Neural cell (in vitro differentiated cells): ENCODE measurements at regions not wholly inside any gene's neighbourhood (a gene's known extent, or its start where the extent isn't known, plus 50 kb on each side); places are given as distances from the start of the nearest gene placed in this dataset.

Experiments
- H2AFZ ChIP-seq: fragments of 200-600, 300-800 bp; sonication (generic), shearing (Covaris generic); 2 replicates; pipeline ENCODE4 v1.6.0; 2014; ENCODE audit warnings: low read depth, mild to moderate bottlenecking, antibody characterized with exemption, low read length, moderate library complexity
- H3F3A ChIP-seq: fragments of 200-600 bp; shearing (Covaris generic); 2 replicates; pipeline ENCODE4 v1.6.1; 2016; ENCODE audit warnings: mild to moderate bottlenecking, moderate library complexity, mixed read lengths, antibody characterized with exemption, low read length; ENCODE audit not compliant: insufficient read depth, poor library complexity, severe bottlenecking
- H3K27ac ChIP-seq: fragments of 200-600, 300-800 bp; sonication (generic), shearing (Covaris generic); 2 replicates; pipeline ENCODE4 v1.5.1; 2014; ENCODE audit warnings: mild to moderate bottlenecking, low read length, moderate library complexity
- H3K27me3 ChIP-seq: fragments of 300-800, 200-600 bp; sonication (generic), shearing (Covaris generic); 2 replicates; pipeline ENCODE4 v1.6.0; 2014; ENCODE audit warnings: mild to moderate bottlenecking, low read depth, low read length, moderate library complexity; ENCODE audit not compliant: insufficient read depth
- H3K36me3 ChIP-seq: fragments of 300-800, 200-600 bp; sonication (generic), shearing (Covaris generic); 2 replicates; pipeline ENCODE4 v1.5.1; 2014; ENCODE audit warnings: mild to moderate bottlenecking, antibody characterized with exemption, low read length, moderate library complexity; ENCODE audit not compliant: insufficient read depth
- H3K4me2 ChIP-seq: fragments of 300-800, 200-600 bp; sonication (generic), shearing (Covaris generic); 2 replicates; pipeline ENCODE4 v1.6.0; 2014; ENCODE audit warnings: mild to moderate bottlenecking, low read length
- H3K4me3 ChIP-seq: fragments of 300-800, 200-600 bp; sonication (generic), shearing (Covaris generic); 2 replicates; pipeline ENCODE4 v1.5.1; 2014; ENCODE audit warnings: mild to moderate bottlenecking, low read length, moderate library complexity
- H3K79me2 ChIP-seq: fragments of 200-600 bp; shearing (Covaris generic); replicated peaks from 2 replicates; pipeline ENCODE4 v1.6.0; 2014; ENCODE audit warnings: mild to moderate bottlenecking, low read length, moderate library complexity; ENCODE audit not compliant: insufficient read depth
- H3K9ac ChIP-seq: fragments of 300-800, 200-600 bp; sonication (generic), shearing (Covaris generic); 2 replicates; pipeline ENCODE4 v1.6.1; 2016; ENCODE audit warnings: mild to moderate bottlenecking, low read length, mixed read lengths
- H3K9me2 ChIP-seq: fragments of 200-600 bp; shearing (Covaris generic); 2 replicates; pipeline ENCODE4 v1.6.1; 2016; ENCODE audit warnings: mild to moderate bottlenecking, low read length, mixed read lengths; ENCODE audit not compliant: insufficient read depth
- H3K9me3 ChIP-seq: fragments of 200-600, 300-800 bp; sonication (generic), shearing (Covaris generic); 2 replicates; pipeline ENCODE4 v1.6.1; 2016; ENCODE audit warnings: mild to moderate bottlenecking, mixed run types, low read length, moderate library complexity, mixed read lengths
- H4K20me1 ChIP-seq: fragments of 200-600 bp; shearing (Covaris generic); 2 replicates; pipeline ENCODE4 v1.6.1; 2016; ENCODE audit warnings: mild to moderate bottlenecking, mixed run types; ENCODE audit not compliant: insufficient read depth
- CTCF ChIP-seq: fragments of 450-650 bp; IDR thresholded peaks from 2 replicates; pipeline ENCODE4 v1.5.1; 2014; ENCODE audit warnings: antibody characterized with exemption, mild to moderate bottlenecking, moderate library complexity; ENCODE audit not compliant: poor library complexity, severe bottlenecking
- EP300 ChIP-seq: fragments of 450-650 bp; conservative IDR thresholded peaks from 2 replicates; pipeline ENCODE4 v1.6.1; 2014; ENCODE audit warnings: antibody characterized with exemption, mild to moderate bottlenecking, moderate library complexity; ENCODE audit not compliant: poor library complexity, severe bottlenecking
- EZH2 ChIP-seq: fragments of 200-600, 300-800 bp; shearing (Covaris generic), sonication (generic); IDR thresholded peaks from 2 replicates; pipeline ENCODE4 v1.6.1; 2014; ENCODE audit warnings: antibody characterized with exemption, low read length, borderline replicate concordance, mild to moderate bottlenecking; ENCODE audit not compliant: insufficient read depth, poor library complexity, severe bottlenecking
- MXI1 ChIP-seq: fragments of 450-650 bp; conservative IDR thresholded peaks from 2 replicates; pipeline ENCODE4 v1.6.1; 2014; ENCODE audit warnings: antibody characterized with exemption, mild to moderate bottlenecking; ENCODE audit not compliant: poor library complexity, severe bottlenecking
- POLR2AphosphoS5 ChIP-seq: IDR thresholded peaks from 2 replicates; pipeline ENCODE4 v1.6.1; 2012
- RAD21 ChIP-seq: fragments of 450-650 bp; conservative IDR thresholded peaks from 2 replicates; pipeline ENCODE4 v1.6.1; 2014; ENCODE audit warnings: antibody characterized with exemption, mild to moderate bottlenecking, moderate library complexity
- REST ChIP-seq: IDR thresholded peaks from 2 replicates; pipeline ENCODE4 v1.6.1; 2012; ENCODE audit warnings: borderline replicate concordance
- SMC3 ChIP-seq: fragments of 450-650 bp; conservative IDR thresholded peaks from 2 replicates; pipeline ENCODE4 v1.6.1; 2014; ENCODE audit warnings: antibody characterized with exemption, mild to moderate bottlenecking, moderate library complexity; ENCODE audit not compliant: poor library complexity
- TAF1 ChIP-seq: IDR thresholded peaks from 2 replicates; pipeline ENCODE4 v1.6.1; 2012; ENCODE audit warnings: low read depth

- H3K36me3 ChIP-seq = no peaks in the 10 kb centered on the region
- no peaks in the 10 kb centered on the region for H3K9me3 ChIP-seq
- no peak overlapping the region for H3K4me3 ChIP-seq
- no peak overlapping the region for H3K27ac ChIP-seq
- no peaks in the 10 kb centered on the region for H4K20me1 ChIP-seq
- no peak overlapping the region for H2AFZ ChIP-seq
- no peaks in the 10 kb centered on the region for H3K27me3 ChIP-seq
- no peaks in the 10 kb centered on the region for H3F3A ChIP-seq
- H3K4me2 ChIP-seq = no peak overlapping the region
- H3K9ac ChIP-seq = no peak overlapping the region
- no peaks in the 10 kb centered on the region for H3K9me2 ChIP-seq
- H3K79me2 ChIP-seq = no peaks in the 10 kb centered on the region
- TF ChIP-seq TAF1 (no peak), POLR2AphosphoS5 (no peak), SMC3 (no peak), CTCF (no peak), RAD21 (no peak), MXI1 (no peak), EP300 (no peak), EZH2 (no peak)
These were observed 145.4 kb downstream of the BUB3 start for GRCh38 chr10:123299598-123299997.

GRCh38 chr10:123301077-123301857, 147.1 kb downstream of the BUB3 start:
- Histone ChIP-seq H3K4me2 (no peak overlapping the region), H3K36me3 (no peaks in the 10 kb centered on the region), H3K27me3 (no peaks in the 10 kb centered on the region), H2AFZ (no peak overlapping the region), H3K27ac (no peak overlapping the region), H3K4me3 (no peak overlapping the region), H3K9me3 (no peaks in the 10 kb centered on the region), H3K9me2 (no peaks in the 10 kb centered on the region), H4K20me1 (no peaks in the 10 kb centered on the region), H3F3A (no peaks in the 10 kb centered on the region), H3K9ac (no peak overlapping the region), H3K79me2 (no peaks in the 10 kb centered on the region)
- TF ChIP-seq RAD21 (no peak), REST (no peak), CTCF (no peak), MXI1 (no peak), EZH2 (no peak), SMC3 (no peak), POLR2AphosphoS5 (no peak), TAF1 (no peak)
